ENCODE measurements at regions not wholly inside any gene's neighbourhood (a gene's known extent, or its start where the extent isn't known, plus 50 kb on each side); places are given as distances from the start of the nearest gene placed in this dataset.

GRCh38 chr2:108133457-108133856, 106.3 kb upstream of the SULT1C3 start:
- no peak for TF ChIP-seq POLR2AphosphoS5 (IDR thresholded peaks at IDR 0.05; ENCODE audit: borderline replicate concordance, low read depth, low read length)
- no peak for TF ChIP-seq EZH2 (IDR thresholded peaks at IDR 0.05)
- TF ChIP-seq FOXP2 (optimal IDR thresholded peaks at IDR 0.05; ENCODE audit: control extremely low read depth, extremely low read length, insufficient read depth) = no peak

Measured in SK-N-MC (cell line).